ENCODE measurements at regions not wholly inside any gene's neighbourhood (a gene's known extent, or its start where the extent isn't known, plus 50 kb on each side); places are given as distances from the start of the nearest gene placed in this dataset.

- FAIRE-seq, result no peak
Observed at GRCh38 chr1:98021126-98021525, 100.3 kb upstream of the DPYD start.

- FAIRE-seq, result no peak
Observed at GRCh38 chr1:98019747-98020146, 98.9 kb upstream of the DPYD start.

GRCh38 chr1:98018074-98018473 is 97.2 kb upstream of the DPYD start:
- FAIRE-seq, result no peak

- FAIRE-seq, result no peak
Observed at GRCh38 chr1:98017184-98017583, 96.3 kb upstream of the DPYD start.

DNA sequence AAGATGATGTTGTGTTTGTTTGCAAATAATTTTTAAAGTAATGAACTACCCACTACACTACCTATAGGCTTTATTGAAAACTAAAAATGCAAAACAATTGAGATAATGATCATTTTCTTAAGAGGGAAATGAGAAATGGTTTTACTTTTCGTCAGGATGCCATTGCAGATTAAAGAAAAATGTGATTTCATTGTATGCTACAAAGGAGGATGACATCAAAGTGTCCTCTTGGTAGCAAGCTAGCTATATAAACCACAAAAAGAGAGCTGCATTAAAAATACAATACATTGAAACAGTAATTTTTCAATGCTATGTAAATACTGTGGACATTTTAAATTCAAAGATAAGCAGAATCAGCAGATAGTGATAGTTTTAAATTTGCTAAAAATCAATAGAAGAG is 87.5 kb upstream of the DPYD start:
- no peak for FAIRE-seq

GRCh38 chr1:98005326-98006010 is 84.6 kb upstream of the DPYD start:
- FAIRE-seq, result no peak

- FAIRE-seq, result no peak
Observed at GRCh38 chr1:98003442-98003841, 82.6 kb upstream of the DPYD start.

DNA sequence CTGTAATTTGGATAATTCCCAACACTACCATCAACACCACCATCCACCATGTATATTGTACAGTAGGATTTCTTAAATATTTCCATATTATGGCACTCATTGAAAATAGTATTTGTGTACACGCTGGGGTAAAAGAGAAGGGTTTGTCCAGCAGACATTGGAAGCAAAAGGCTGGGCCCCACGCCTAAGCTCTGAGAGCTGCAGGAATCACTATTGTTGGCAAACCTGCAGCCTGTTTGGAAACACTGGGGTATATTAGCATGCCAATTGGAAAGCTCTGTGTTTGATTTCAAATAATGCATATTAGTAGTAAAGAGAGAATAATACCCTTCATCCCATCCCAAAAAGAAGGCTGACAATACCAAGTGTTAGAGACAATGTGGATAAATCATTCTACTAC is 81.5 kb upstream of the DPYD start:
- no peak for FAIRE-seq

GRCh38 chr1:98001764-98002163 is 80.9 kb upstream of the DPYD start:
- no peak for FAIRE-seq

- no peak for FAIRE-seq
Observed at GRCh38 chr1:97999320-97999719, 78.5 kb upstream of the DPYD start.

- no peak for FAIRE-seq
Observed at GRCh38 chr1:97996880-97997279, 76.0 kb upstream of the DPYD start.

DNA sequence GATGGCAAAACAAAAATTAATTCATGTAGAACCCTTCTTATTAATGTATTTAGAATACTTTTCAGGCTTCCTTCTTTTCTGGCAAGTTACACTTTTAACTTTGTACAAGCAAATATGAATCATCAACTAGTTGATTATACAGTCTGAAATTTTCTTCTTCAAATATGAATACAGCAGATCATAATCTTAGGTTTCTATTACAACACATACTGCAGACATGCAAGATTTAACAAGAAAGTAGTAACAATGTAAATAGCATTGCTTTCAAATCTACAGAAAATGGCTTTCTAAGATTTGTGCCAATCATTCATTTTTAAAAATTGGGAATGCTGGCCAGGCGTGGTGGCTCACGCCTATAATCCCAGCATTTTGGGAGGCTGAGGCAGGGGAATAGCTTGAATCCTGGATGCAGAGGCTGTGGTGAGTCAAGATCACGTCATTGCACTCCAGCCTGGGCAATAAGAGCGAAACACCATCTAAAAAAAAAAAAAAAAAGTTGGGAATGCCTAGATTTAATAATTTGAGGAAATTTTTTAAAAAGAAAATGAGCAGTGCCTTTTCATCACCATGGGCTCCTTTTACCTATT is 68.4 kb upstream of the DPYD start:
- no peak for FAIRE-seq

- no peak for FAIRE-seq
Observed at GRCh38 chr1:97986041-97987005, 65.5 kb upstream of the DPYD start.

GRCh38 chr1:97983126-97983525 is 62.3 kb upstream of the DPYD start:
- FAIRE-seq, result no peak

- FAIRE-seq, result no peak
Observed at GRCh38 chr1:97980530-97980929, 59.7 kb upstream of the DPYD start.

- FAIRE-seq, result no peak
Observed at GRCh38 chr1:97976801-97977200, 56.0 kb upstream of the DPYD start.
